PC-9 (cell line): ENCODE measurements at regions not wholly inside any gene's neighbourhood (a gene's known extent, or its start where the extent isn't known, plus 50 kb on each side); places are given as distances from the start of the nearest gene placed in this dataset.

ENCODE experiments used
- BruUV-seq: library from RNA; stranded (reverse); fragments of 400-500 nt; replicated peaks from 2 replicates; lab custom pipeline; 2021; lab: Mats Ljungman, UMichigan
- CTCF ChIA-PET: fragments of 300-600 bp; sonication (Branson Sonifier 250); formaldehyde crosslinking; loops from one replicate; lab custom pipeline; 2022; ENCODE audit warnings: antibody characterized with exemption; lab: Charles Lee
- POLR2A ChIA-PET: fragments of 300-600 bp; sonication (Branson Sonifier 250); formaldehyde crosslinking; loops from one replicate; lab custom pipeline; 2022; ENCODE audit warnings: antibody characterized with exemption; ENCODE audit not compliant: unreplicated experiment; lab: Charles Lee
- DNase-seq, 2 experiments: peaks; one replicate each; pipeline versions ENCODE4 v3.0.0 to v3.0.0-alpha.2; 2015 to 2022; ENCODE audit warnings: mixed read lengths in 1 of 2
- H2AFZ ChIP-seq: fragments of 200-600 bp; sonication (generic); 2 replicates; pipeline ENCODE4 v1.8.1; 2017; ENCODE audit warnings: antibody characterized with exemption
- H3F3A ChIP-seq: fragments of 200-600 bp; sonication (generic); 2 replicates; pipeline ENCODE4 v1.8.1; 2017; ENCODE audit warnings: antibody characterized with exemption, mild to moderate bottlenecking, low read depth; ENCODE audit not compliant: insufficient read depth
- H3K27ac ChIP-seq: fragments of 200-600 bp; sonication (generic); 2 replicates; pipeline ENCODE4 v1.6.1; 2016; ENCODE audit warnings: mixed run types
- H3K27me3 ChIP-seq: fragments of 200-600 bp; sonication (generic); 2 replicates; pipeline ENCODE4 v1.6.1; 2016; ENCODE audit warnings: low read depth, mixed run types; ENCODE audit not compliant: insufficient read depth
- H3K36me3 ChIP-seq: fragments of 200-600 bp; sonication (generic); 2 replicates; pipeline ENCODE4 v1.6.1; 2016; ENCODE audit warnings: low read depth, mixed run types
- H3K4me1 ChIP-seq: fragments of 200-600 bp; sonication (generic); replicated peaks from 2 replicates; pipeline ENCODE4 v1.6.1; 2016; ENCODE audit warnings: mixed run types; ENCODE audit not compliant: insufficient read depth
- H3K4me2 ChIP-seq: fragments of 200-600 bp; sonication (generic); 2 replicates; pipeline ENCODE4 v1.6.1; 2017; ENCODE audit warnings: mixed run types
- H3K4me3 ChIP-seq: fragments of 200-600 bp; sonication (generic); 2 replicates; pipeline ENCODE4 v1.6.1; 2016; ENCODE audit warnings: mixed run types
- H3K79me2 ChIP-seq: fragments of 200-600 bp; sonication (generic); 2 replicates; pipeline ENCODE4 v1.6.1; 2017; ENCODE audit warnings: low read depth, mixed run types
- H3K9me2 ChIP-seq: fragments of 200-600 bp; sonication (generic); 2 replicates; pipeline ENCODE4 v1.8.1; 2017; ENCODE audit warnings: mild to moderate bottlenecking; ENCODE audit not compliant: insufficient read depth
- H3K9me3 ChIP-seq: fragments of 200-600 bp; sonication (generic); 2 replicates; pipeline ENCODE4 v1.8.1; 2016; ENCODE audit warnings: low read depth; ENCODE audit not compliant: insufficient read depth
- H4K20me1 ChIP-seq: fragments of 200-600 bp; sonication (generic); 2 replicates; pipeline ENCODE4 v1.8.1; 2017; ENCODE audit not compliant: insufficient read depth
- CTCF ChIP-seq: fragments of 200-600 bp; sonication (generic); conservative IDR thresholded peaks from 2 replicates; pipeline ENCODE4 v1.6.1; 2017; ENCODE audit warnings: mixed run types, antibody characterized with exemption, mild to moderate bottlenecking, moderate library complexity
- EZH2 ChIP-seq: fragments of 200-600 bp; sonication (generic); IDR thresholded peaks from 2 replicates; pipeline ENCODE4 v1.8.0; 2017; ENCODE audit warnings: antibody characterized with exemption, low read depth
- intact Hi-C: fragments of 100-400 bp; cut with micrococcal nuclease; formaldehyde crosslinking; loops from one replicate; pipeline ENCODE4 v1.10.0; 2022; ENCODE audit not compliant: unreplicated experiment

- H3K27ac ChIP-seq = no peak overlapping the region
- H3K4me2 ChIP-seq = no peak overlapping the region
- H3K4me1 ChIP-seq = no peaks in the 10 kb centered on the region
- DNase-seq = no peak
- H3K36me3 ChIP-seq = no peaks in the 10 kb centered on the region
- ChIA-PET POLR2A (no interaction called here), CTCF (no interaction called here)
- no TSS peak for BruUV-seq
- no peak overlapping the region for H2AFZ ChIP-seq
- no peaks in the 10 kb centered on the region for H3K79me2 ChIP-seq
- no peaks in the 10 kb centered on the region for H4K20me1 ChIP-seq
- intact Hi-C loops = no loop called here
- no peak overlapping the region for H3K4me3 ChIP-seq
- no peaks in the 10 kb centered on the region for H3K27me3 ChIP-seq
- no peaks in the 10 kb centered on the region for H3F3A ChIP-seq
- no peaks in the 10 kb centered on the region for H3K9me2 ChIP-seq
- TF ChIP-seq EZH2 (no peak), CTCF (no peak)
- H3K9me3 ChIP-seq = no peaks in the 10 kb centered on the region
Observed at GRCh38 chr19:31439270-31439573, 90.0 kb upstream of the TSHZ3 start.

GRCh38 chr19:31444931-31445330 lies 95.7 kb upstream of the TSHZ3 start:
- intact Hi-C loops = no loop called here
- no peak overlapping the region for H2AFZ ChIP-seq

GRCh38 chr19:31445406-31445805 lies 96.2 kb upstream of the TSHZ3 start:
- TF ChIP-seq CTCF (no peak), EZH2 (no peak)
- no peaks in the 10 kb centered on the region for H3K79me2 ChIP-seq
- no peaks in the 10 kb centered on the region for H3K9me3 ChIP-seq
- no TSS peak for BruUV-seq
- H2AFZ ChIP-seq = no peak overlapping the region
- no peaks in the 10 kb centered on the region for H3F3A ChIP-seq
- H3K27ac ChIP-seq = no peak overlapping the region
- no peaks in the 10 kb centered on the region for H4K20me1 ChIP-seq
- intact Hi-C loops = no loop called here
- ChIA-PET POLR2A (no interaction called here), CTCF (no interaction called here)
- H3K4me3 ChIP-seq = no peak overlapping the region
- no peaks in the 10 kb centered on the region for H3K9me2 ChIP-seq
- no peak overlapping the region for H3K4me2 ChIP-seq
- no peaks in the 10 kb centered on the region for H3K36me3 ChIP-seq
- H3K4me1 ChIP-seq = no peaks in the 10 kb centered on the region
- H3K27me3 ChIP-seq = no peaks in the 10 kb centered on the region
- no peak for DNase-seq

More at GRCh38 chr19:31444931-31445330, 95.7 kb upstream of the TSHZ3 start:
- H4K20me1 ChIP-seq = no peaks in the 10 kb centered on the region
- H3K36me3 ChIP-seq = no peaks in the 10 kb centered on the region
- no peak for DNase-seq
- ChIA-PET POLR2A (no interaction called here), CTCF (no interaction called here)
- no peak overlapping the region for H3K4me3 ChIP-seq
- TF ChIP-seq CTCF = no peak
- no peak for TF ChIP-seq EZH2
- H3K4me1 ChIP-seq = no peaks in the 10 kb centered on the region
- no peaks in the 10 kb centered on the region for H3K79me2 ChIP-seq
- H3F3A ChIP-seq = no peaks in the 10 kb centered on the region
- H3K9me2 ChIP-seq = no peaks in the 10 kb centered on the region
- no peaks in the 10 kb centered on the region for H3K9me3 ChIP-seq
- no TSS peak for BruUV-seq
- no peak overlapping the region for H3K27ac ChIP-seq
- no peak overlapping the region for H3K4me2 ChIP-seq
- no peaks in the 10 kb centered on the region for H3K27me3 ChIP-seq
